ENCODE measurements at regions not wholly inside any gene's neighbourhood (a gene's known extent, or its start where the extent isn't known, plus 50 kb on each side); places are given as distances from the start of the nearest gene placed in this dataset.

- no peak for DNase-seq
Observed at GRCh38 chr21:16310176-16310575, 580.4 kb downstream of the USP25 start.

DNA sequence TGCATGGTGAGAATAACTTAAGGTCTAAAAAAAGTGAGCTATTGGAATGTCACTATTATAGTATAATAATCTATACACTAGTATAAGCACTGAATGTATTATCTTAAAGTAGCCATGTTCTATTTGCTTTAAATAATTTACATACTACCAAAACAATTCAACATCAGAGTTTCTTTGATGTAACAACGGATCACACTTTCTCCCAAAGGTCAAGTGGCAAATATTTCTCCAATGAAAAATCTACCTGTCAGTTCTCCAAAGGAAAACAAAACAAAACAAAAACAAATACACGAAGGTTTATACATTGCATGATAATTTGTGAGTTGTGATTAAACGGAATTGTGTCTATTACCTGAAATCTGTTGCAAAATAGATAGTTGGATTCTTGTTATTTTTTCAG is 581.4 kb downstream of the USP25 start:
- no peak for DNase-seq

GRCh38 chr21:16312321-16312720 is 582.5 kb downstream of the USP25 start:
- DNase-seq = no peak

- DNase-seq = no peak
Observed at GRCh38 chr21:16315223-16315622, 585.4 kb downstream of the USP25 start.

DNA sequence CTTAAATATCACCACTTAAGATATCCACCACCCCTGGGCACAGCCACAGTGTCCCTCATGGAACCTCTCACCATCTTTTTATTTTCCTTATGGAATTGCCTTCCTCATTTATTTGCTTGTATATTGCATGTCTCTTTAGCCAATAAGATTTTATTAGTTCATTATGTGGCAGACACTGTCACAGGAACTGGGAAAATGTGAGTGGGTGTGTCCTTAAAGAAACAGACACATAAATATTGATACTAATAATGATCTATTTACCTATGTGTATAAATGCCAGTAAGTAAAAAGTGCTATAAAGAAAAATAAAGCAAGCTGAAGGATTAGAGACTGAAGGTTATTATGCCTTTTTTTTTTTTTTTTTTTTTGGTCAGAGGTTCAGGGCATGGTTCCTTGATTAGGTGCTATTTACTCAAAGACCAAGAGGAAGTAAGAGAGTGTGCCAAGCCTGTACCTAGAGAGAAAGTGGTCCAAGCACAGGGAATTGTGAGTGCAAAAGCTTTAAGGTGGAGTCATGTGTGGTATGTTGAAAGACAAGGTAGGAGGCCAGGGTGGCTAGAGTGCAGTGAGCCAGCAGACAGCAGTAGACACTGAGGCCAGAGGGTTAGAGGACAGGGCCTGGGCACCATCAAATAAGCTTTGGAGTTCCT is 589.0 kb downstream of the USP25 start:
- no peak for DNase-seq

DNA sequence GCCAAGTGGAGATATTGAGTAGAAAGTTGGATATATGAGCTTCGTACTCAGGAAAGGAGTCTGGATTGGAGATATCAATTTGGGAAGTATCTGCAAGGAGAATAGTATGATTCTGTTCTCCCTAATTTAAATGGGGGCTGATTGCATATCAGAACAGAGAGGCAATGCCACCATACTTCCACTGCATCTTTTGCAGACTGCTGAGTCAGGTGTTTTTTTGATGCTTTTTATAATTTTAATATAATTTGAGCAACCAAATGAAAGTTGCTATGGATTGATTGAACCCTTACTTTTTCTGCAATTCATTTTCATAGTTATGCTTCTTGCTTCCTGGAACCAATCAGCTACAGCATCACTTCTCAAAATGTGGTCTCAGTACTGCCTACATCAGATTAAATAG is 590.3 kb downstream of the USP25 start:
- DNase-seq = no peak

DNA sequence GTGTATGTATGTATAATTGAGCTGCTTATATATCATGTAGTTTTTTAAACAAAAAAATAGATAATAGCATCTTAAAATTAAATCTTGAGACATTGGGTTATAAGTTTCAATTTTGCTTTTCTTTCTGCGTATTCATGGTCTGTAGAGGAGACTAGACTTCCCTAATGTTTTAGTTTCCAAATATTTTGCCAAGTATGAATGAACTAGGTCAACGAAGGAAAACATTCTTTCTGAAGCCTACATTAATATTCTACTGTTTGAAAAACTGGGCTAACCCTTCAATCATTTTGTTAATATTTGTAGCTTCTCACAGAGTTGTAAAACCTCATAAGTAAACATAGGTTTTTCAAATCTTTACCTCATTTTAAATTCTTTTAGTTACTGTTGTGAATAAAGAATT is 592.7 kb downstream of the USP25 start:
- no peak for DNase-seq

- DNase-seq = no peak
Observed at GRCh38 chr21:16323596-16323995, 593.8 kb downstream of the USP25 start.

DNA sequence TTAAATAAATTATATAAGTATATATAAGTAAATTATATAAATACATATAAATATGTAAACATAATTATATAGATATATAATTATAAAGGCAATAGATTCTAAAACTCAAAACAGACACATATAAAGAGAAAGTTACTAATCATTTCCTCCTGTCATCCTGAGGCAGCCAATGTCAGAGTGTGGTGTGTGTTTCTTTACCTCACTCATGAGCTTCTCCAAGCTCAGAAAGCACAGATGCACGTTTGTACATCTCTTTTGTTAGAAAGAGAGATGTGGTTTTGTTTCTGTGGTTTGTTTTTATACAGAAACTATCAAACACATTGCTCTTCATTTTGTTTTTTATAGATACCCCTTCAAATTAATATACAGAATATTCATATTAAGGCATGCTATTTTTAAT is 594.8 kb downstream of the USP25 start:
- no peak for DNase-seq

GRCh38 chr21:16330082-16330907 is 600.5 kb downstream of the USP25 start:
- no peak for DNase-seq

GRCh38 chr21:16330908-16331268 is 601.1 kb downstream of the USP25 start:
- no peak for DNase-seq

DNA sequence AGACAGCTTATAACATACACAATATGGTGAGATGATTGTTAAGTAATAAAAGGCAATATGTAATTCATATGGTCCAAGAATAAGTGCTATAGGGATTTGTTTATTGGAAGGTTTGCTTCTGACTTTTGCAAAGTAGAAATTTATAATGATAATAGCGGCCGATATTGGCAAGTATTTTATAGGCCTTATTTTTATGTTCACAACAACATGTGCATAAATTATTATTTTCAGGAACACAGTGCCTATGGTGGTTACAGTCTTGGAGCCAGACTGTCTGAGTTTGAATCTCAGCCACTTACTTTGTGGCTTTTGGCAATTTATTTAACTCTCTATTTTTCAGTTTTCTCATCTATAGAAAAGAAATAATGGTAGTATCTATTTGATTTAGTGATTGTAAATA is 607.5 kb downstream of the USP25 start:
- no peak for DNase-seq

DNA sequence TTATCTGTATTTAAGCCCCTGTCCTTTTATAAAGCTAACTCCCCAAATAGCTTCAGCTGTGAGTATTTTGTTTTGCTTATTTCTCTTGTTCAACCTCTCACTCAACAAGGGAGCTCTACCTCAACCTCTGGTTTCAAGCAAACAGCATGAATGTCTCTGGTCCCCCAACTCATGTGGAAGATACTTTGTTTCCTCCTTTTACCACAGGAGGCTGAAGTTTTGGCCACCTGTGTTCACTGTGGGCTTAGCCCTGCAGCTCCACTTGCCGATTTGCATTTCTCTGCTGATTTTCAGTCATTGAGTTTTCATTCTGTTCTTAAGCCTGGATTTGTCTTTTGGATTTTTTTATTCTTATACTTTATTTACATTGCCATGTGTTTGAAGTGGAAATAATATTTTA is 613.1 kb downstream of the USP25 start:
- no peak for DNase-seq

- no peak for DNase-seq
Observed at GRCh38 chr21:16343776-16344175, 614.0 kb downstream of the USP25 start.

DNA sequence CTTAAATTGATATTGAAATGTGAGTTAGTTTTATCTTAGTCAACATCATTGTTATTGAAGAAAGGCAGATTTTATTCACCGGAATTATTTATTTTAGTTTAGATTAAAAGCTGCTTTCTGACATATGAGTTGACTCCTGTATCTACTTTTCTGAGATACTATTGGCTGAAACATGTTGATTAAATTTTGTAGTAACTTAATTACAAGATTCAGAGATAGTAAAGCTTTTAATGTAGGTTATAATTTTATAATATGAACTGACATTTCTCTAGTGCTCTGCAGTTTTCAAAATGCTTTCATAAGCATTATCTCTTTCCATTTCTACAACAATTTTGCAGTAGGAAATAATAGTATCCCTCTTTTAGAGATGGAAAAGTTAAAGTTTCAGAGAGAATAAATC is 616.0 kb downstream of the USP25 start:
- no peak for DNase-seq

DNA sequence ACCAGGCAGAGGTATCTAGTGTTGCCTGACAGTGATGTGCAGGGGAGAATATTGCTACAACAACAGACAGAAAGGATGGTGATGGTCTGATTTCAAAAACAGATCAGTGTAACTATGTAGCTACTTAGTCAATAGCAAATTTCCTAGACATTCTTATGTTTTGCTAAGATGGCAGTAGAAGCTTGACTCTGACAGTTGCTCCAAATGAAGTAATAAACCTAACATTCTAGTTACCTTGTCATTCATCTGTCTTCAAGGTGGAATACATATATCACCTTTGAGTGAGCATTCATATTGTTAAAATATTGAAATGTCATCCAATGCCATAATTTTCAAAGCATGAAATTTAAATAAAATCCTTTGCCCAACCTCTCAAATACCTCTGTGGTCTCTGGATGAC is 617.4 kb downstream of the USP25 start:
- DNase-seq = no peak

- DNase-seq = no peak
Observed at GRCh38 chr21:16353764-16354163, 624.0 kb downstream of the USP25 start.

GRCh38 chr21:16357994-16358393 is 628.2 kb downstream of the USP25 start:
- DNase-seq = no peak

- no peak for DNase-seq
Observed at GRCh38 chr21:16358784-16359183, 629.0 kb downstream of the USP25 start.

DNA sequence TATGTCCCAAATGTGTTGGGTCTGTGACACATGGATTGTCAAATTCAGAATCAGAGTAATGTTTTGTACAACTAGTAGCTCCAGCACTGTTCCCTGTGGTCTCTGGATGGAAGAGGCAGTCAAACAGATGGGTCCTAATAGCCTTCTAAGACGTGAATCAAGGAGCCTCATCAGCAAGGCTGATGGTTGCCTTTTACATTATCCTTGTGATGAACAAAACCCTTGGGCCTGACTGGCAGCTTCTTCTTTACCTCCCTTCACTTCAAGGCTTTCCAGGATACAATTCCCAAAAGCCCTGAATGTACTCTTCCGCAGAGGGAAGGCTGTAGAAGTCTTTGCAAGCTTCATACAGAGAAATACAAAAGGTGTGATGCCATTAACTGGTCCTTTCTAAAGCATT is 633.3 kb downstream of the USP25 start:
- DNase-seq = no peak

DNA sequence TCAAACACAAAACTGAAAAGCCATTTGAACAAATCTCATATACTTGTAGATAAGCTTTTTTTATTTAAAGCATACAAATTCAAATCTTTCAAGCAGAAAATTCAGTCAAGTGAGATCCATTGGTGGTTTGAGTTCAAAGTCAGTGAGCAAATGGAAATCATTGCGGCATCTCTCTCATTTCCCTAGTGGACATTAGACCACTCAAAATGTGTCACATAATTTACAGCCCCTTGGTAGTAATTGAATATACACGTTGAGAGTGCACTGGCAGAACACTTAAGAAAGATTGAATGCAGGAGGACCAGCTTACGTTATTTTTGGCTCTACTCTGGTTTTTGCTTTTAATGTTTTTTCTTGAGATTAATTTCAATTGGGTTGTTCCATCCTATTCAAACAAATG is 633.7 kb downstream of the USP25 start:
- no peak for DNase-seq

DNA sequence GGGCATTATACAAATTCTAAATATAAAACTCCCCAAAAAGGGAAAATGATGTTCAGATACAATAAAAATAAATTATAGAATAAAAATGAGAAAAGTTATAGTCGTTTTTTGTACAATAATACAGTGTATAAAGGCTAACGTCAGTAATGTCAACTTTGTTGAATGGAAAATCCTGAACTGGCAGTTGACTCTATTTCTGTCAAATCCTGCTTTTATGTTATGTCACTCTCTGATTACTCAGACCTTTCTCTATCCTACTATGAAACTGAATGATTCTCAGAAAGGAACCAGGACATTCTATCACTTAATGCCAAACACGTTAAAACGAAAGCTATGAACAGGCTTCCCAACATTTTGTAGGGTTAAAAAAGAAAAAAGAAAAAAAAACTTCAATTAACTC is 636.4 kb downstream of the USP25 start:
- DNase-seq = no peak

GRCh38 chr21:16367079-16367478 is 637.3 kb downstream of the USP25 start:
- no peak for DNase-seq

- DNase-seq = no peak
Observed at GRCh38 chr21:16370186-16370585, 640.4 kb downstream of the USP25 start.

DNA sequence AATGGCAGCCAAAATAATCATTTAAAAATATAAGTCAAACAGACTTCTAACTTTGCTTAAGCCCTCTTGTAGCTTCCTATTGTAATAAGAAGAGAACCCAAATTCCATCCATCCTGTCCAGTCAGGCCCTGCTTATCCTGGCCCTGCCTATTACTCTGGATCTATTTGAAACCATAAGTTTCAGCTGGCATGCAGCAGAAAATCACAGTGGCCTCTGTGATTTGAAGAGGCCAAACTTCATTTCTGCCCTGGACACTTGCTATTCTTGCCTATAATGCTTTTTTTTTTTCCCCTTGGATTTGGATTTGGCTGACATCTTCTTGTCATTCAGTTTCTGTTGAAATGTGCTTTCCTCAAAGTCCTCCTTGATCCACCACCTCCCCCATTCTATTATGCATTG is 642.8 kb downstream of the USP25 start:
- DNase-seq = no peak
